ENCODE measurements at regions not wholly inside any gene's neighbourhood (a gene's known extent, or its start where the extent isn't known, plus 50 kb on each side); places are given as distances from the start of the nearest gene placed in this dataset.

DNA sequence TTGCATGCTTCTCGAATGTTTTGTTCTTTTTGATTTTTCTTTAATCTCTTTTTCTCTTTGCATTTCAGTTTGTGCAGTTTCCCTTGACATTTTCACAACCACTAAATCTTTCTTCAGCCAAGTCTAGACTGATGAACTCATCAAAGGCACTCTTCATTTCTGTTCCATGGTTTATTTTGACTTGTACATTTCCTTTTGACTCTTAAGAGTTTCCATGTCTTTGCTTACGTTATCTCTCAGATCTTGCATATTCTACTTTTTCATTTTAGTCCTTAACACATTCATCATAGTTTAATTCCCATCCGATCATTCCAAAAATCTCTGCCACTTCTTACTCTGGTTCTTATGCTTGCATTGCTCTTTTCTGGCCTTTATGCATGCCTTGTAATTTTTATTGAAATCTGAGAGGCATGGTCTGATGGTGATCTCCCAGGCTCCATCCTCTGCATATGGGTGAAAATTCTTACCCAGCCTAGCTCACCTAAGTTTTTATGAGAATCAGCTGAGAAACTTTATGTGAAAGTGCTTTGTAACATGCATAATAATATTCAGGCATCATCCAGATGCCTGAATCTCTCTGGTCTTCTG is 202.8 kb upstream of the IGFBP3 start:
- TF ChIP-seq ELF4 (IDR thresholded peaks at IDR 0.05) (no peak), SP1 (IDR thresholded peaks at IDR 0.05) (no peak), TARDBP (IDR thresholded peaks at IDR 0.05) (no peak), HDGF (IDR thresholded peaks at IDR 0.05; ENCODE audit: borderline replicate concordance) (no peak), PKNOX1 (IDR thresholded peaks at IDR 0.05) (no peak), FOXK2 (IDR thresholded peaks at IDR 0.05) (no peak), BHLHE40 (IDR thresholded peaks at IDR 0.05; ENCODE audit: borderline replicate concordance) (no peak), FOXM1 (IDR thresholded peaks at IDR 0.05; ENCODE audit: borderline replicate concordance) (no peak), L3MBTL2 (conservative IDR thresholded peaks at IDR 0.05) (no peak), SUZ12 (IDR thresholded peaks at IDR 0.05) (no peak), ARNT (IDR thresholded peaks at IDR 0.05) (no peak), FOXA1 (IDR thresholded peaks at IDR 0.05) (no peak), LEF1 (IDR thresholded peaks at IDR 0.05; ENCODE audit: borderline replicate concordance) (no peak), CTBP1 (IDR thresholded peaks at IDR 0.05; ENCODE audit: borderline replicate concordance) (no peak), NFRKB (IDR thresholded peaks at IDR 0.05) (no peak), ZNF384 (IDR thresholded peaks at IDR 0.05) (no peak)
- ChIA-PET POLR2A (no interaction called here), CTCF (no interaction called here)
- no peak for DNase-seq (ENCODE audit: extremely low spot score)

DNA sequence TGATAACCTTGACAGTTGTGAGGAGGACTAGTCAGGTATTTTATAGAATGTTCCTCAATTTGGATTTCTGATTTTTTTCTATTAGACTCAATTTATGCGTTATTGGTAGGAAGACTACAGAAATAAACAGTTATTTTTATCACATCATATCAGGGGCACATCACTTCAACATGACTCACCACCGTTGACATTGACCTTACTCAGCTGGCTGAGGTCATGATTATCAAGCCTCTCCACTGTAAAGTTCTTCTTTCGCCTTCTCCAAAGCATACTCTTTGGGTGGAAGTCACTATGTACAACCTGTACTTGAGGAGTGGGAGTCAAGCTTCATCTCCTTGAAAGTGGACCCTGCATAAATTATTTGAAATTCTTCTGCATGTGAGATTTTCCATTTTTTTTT is 194.3 kb upstream of the IGFBP3 start:
- no peak for TF ChIP-seq ARNT (IDR thresholded peaks at IDR 0.05)
- TF ChIP-seq PKNOX1 (IDR thresholded peaks at IDR 0.05): no peak
- no peak for TF ChIP-seq ELF4 (IDR thresholded peaks at IDR 0.05)
- no peak for TF ChIP-seq FOXM1 (IDR thresholded peaks at IDR 0.05; ENCODE audit: borderline replicate concordance)
- TF ChIP-seq SP1 (IDR thresholded peaks at IDR 0.05): no peak
- no peak for TF ChIP-seq L3MBTL2 (conservative IDR thresholded peaks at IDR 0.05)
- no peak for TF ChIP-seq LEF1 (IDR thresholded peaks at IDR 0.05; ENCODE audit: borderline replicate concordance)
- no peak for TF ChIP-seq FOXA1 (IDR thresholded peaks at IDR 0.05)
- no peak for TF ChIP-seq ZNF384 (IDR thresholded peaks at IDR 0.05)
- TF ChIP-seq NFRKB (IDR thresholded peaks at IDR 0.05): no peak
- TF ChIP-seq BHLHE40 (IDR thresholded peaks at IDR 0.05; ENCODE audit: borderline replicate concordance): no peak
- no peak for TF ChIP-seq TARDBP (IDR thresholded peaks at IDR 0.05)
- no peak for TF ChIP-seq HDGF (IDR thresholded peaks at IDR 0.05; ENCODE audit: borderline replicate concordance)
- TF ChIP-seq FOXK2 (IDR thresholded peaks at IDR 0.05): no peak
- TF ChIP-seq SUZ12 (IDR thresholded peaks at IDR 0.05): no peak
- DNase-seq (ENCODE audit: extremely low spot score): no peak
- ChIA-PET POLR2A (no interaction called here), CTCF (no interaction called here)

- POLR2A ChIA-PET: no interaction called here
- CTCF ChIA-PET: no interaction called here
- DNase-seq (ENCODE audit: extremely low spot score): no peak
- TF ChIP-seq ARNT (IDR thresholded peaks at IDR 0.05) (no peak), ZNF384 (IDR thresholded peaks at IDR 0.05) (no peak), ELF4 (IDR thresholded peaks at IDR 0.05) (no peak), CTBP1 (IDR thresholded peaks at IDR 0.05; ENCODE audit: borderline replicate concordance) (no peak), FOXM1 (IDR thresholded peaks at IDR 0.05; ENCODE audit: borderline replicate concordance) (no peak), LEF1 (IDR thresholded peaks at IDR 0.05; ENCODE audit: borderline replicate concordance) (no peak), SP1 (IDR thresholded peaks at IDR 0.05) (no peak), TARDBP (IDR thresholded peaks at IDR 0.05) (no peak), FOXA1 (IDR thresholded peaks at IDR 0.05) (no peak), NFRKB (IDR thresholded peaks at IDR 0.05) (no peak), HDGF (IDR thresholded peaks at IDR 0.05; ENCODE audit: borderline replicate concordance) (no peak), FOXK2 (IDR thresholded peaks at IDR 0.05) (no peak), L3MBTL2 (conservative IDR thresholded peaks at IDR 0.05) (no peak), PKNOX1 (IDR thresholded peaks at IDR 0.05) (no peak), SUZ12 (IDR thresholded peaks at IDR 0.05) (no peak)
These were observed 188.4 kb upstream of the IGFBP3 start for GRCh38 chr7:46109437-46109836.

DNA sequence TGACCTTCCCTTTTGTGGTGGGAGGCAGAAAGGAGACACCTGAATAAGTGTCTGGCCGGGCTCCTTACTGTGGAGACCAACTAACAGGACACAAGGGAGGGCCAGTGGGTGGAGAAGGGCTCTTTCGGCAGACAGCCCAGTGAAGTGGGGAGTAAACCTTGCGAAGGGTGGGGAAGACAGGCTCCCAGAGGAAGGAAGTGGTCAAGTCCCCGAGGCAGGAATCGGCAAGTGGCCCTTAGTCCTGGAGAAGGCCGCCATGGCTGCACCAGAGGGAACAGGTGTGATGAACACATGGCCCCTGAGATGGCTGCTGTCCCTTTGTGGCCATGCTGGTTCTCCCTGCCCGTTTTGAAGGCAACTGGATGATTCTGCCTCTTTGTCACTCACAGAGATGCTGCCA is 187.2 kb upstream of the IGFBP3 start:
- TF ChIP-seq L3MBTL2 (conservative IDR thresholded peaks at IDR 0.05) (no peak), CTBP1 (IDR thresholded peaks at IDR 0.05; ENCODE audit: borderline replicate concordance) (no peak), HDGF (IDR thresholded peaks at IDR 0.05; ENCODE audit: borderline replicate concordance) (no peak), ZNF384 (IDR thresholded peaks at IDR 0.05) (no peak), FOXK2 (IDR thresholded peaks at IDR 0.05) (no peak), ARNT (IDR thresholded peaks at IDR 0.05) (no peak), LEF1 (IDR thresholded peaks at IDR 0.05; ENCODE audit: borderline replicate concordance) (no peak), PKNOX1 (IDR thresholded peaks at IDR 0.05) (no peak), SUZ12 (IDR thresholded peaks at IDR 0.05) (no peak), ELF4 (IDR thresholded peaks at IDR 0.05) (no peak), FOXM1 (IDR thresholded peaks at IDR 0.05; ENCODE audit: borderline replicate concordance) (no peak), TARDBP (IDR thresholded peaks at IDR 0.05) (no peak)
- ChIA-PET POLR2A (no interaction called here), CTCF (no interaction called here)
- DNase-seq (ENCODE audit: extremely low spot score): no peak

DNA sequence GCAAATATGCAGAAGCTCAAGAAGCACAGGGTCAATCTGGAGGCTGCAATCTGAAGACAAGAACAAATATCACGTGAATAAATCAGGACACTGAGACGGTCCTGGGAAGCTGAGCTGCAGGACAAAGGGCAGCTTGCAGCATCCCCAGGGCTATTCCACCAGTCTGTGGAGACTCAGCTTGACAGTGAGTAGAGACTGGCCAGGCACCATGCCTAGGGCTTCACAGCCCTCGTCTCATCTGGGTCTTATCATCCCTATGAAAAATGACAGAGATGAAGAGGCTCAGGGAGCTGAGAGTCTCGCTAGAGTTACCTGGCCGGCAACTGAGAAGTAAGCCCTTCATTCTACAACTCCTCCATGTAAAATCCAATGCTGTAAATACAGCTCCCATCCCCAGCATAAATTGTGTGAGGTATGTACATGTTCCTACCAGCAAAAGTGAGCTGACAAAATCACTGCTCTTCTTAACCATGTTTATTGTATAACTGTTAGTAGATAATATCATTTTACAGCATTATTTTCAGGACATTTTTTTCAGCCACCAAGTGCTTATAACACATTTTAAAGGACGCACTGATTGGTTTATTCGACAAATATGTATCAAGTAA is 186.6 kb upstream of the IGFBP3 start:
- ChIA-PET POLR2A (no interaction called here), CTCF (interaction anchor here (0.5 kb wide), 1 partner anchor 15 kb away, joined by 3 read pairs; no protein-coding TSS in a partner anchor)
- TF ChIP-seq ELF4 (IDR thresholded peaks at IDR 0.05): no peak
- no peak for TF ChIP-seq FOXM1 (IDR thresholded peaks at IDR 0.05; ENCODE audit: borderline replicate concordance)
- no peak for DNase-seq (ENCODE audit: extremely low spot score)

All from HEK293T (cell line).